ENCODE measurements at regions not wholly inside any gene's neighbourhood (a gene's known extent, or its start where the extent isn't known, plus 50 kb on each side); places are given as distances from the start of the nearest gene placed in this dataset.
"Not testable (repeated sequence)": the region's sequence is repeated elsewhere in the genome, so short reads cannot be mapped to it uniquely, and the experiment has no call there.

DNA sequence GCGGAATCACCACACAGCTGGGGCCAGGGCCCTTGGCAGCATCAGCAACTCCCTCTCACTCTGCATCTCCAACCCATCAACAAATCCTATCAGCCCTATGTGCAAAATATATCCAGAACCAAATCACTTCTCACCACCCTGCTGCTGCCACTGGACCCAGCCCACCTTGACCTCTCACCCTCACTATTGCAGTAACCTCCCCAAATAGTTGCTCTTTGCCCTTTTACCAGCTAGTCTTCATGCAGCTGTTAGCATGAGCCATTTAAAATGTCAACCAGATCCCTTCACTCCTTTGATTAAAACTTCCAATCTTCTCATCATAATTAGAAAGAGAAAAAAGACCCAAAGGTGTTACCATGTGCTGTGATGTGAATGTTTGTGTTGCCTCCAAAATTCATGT, 155.7 kb upstream of the IRF2BP2 start:
- Histone ChIP-seq H3K4me3 (ENCODE audit: low read depth, low read length) (no peak overlapping the region), H3K36me3 (replicated peaks) (no peaks in the 10 kb centered on the region), H3K27me3 (replicated peaks) (no peaks in the 10 kb centered on the region), H3K27ac (no peak overlapping the region)
- DNase-seq = no peak
- TF ChIP-seq CTCF (IDR thresholded peaks at IDR 0.05; ENCODE audit: low read depth, low read length, missing control alignments) = no peak
- in situ Hi-C loops (cut with HindIII; ENCODE audit: low pct_ligation_motif_present, low sequenced_read_pairs) = no loop called here

GRCh38 chr1:234765181-234765580, 155.2 kb upstream of the IRF2BP2 start:
- TF ChIP-seq CTCF (IDR thresholded peaks at IDR 0.05; ENCODE audit: low read depth, low read length, missing control alignments) = no peak
- H3K36me3 ChIP-seq (replicated peaks) = no peaks in the 10 kb centered on the region
- no peak overlapping the region for H3K4me3 ChIP-seq (ENCODE audit: low read depth, low read length)
- DNase-seq = no peak
- H3K27me3 ChIP-seq (replicated peaks) = no peaks in the 10 kb centered on the region
- H3K27ac ChIP-seq = no peak overlapping the region
- in situ Hi-C loops (cut with HindIII; ENCODE audit: low pct_ligation_motif_present, low sequenced_read_pairs) = no loop called here

GRCh38 chr1:234763910-234764309, 153.9 kb upstream of the IRF2BP2 start:
- H3K27me3 ChIP-seq (replicated peaks) = no peaks in the 10 kb centered on the region
- H3K36me3 ChIP-seq (replicated peaks) = no peaks in the 10 kb centered on the region
- DNase-seq = no peak
- in situ Hi-C loops (cut with HindIII; ENCODE audit: low pct_ligation_motif_present, low sequenced_read_pairs) = no loop called here
- H3K27ac ChIP-seq = no peak overlapping the region
- no peak for TF ChIP-seq CTCF (IDR thresholded peaks at IDR 0.05; ENCODE audit: low read depth, low read length, missing control alignments)
- H3K4me3 ChIP-seq (ENCODE audit: low read depth, low read length) = no peak overlapping the region

DNA sequence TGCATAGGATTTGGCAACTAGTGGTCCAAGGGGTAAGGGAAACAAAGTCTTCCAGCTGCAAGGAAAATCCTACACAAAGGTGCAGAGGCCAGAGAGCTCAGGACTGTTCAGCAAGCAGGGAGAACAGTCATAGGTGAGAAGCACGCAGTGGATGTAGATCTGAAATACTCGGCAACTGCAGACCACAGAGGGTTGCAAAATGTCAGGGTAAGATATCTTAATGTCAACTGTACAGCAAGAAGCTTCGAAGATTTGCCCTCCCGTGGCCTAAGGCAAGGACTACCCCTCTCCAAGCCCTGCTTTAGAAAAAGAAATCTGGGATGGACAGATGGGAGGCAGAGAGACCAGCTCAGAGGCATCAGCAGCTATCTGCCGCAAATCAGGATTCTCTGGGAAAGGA, 153.4 kb upstream of the IRF2BP2 start:
- H3K4me3 ChIP-seq (ENCODE audit: low read depth, low read length) = no peak overlapping the region
- no peak overlapping the region for H3K27ac ChIP-seq
- H3K36me3 ChIP-seq (replicated peaks) = no peaks in the 10 kb centered on the region
- no peak for TF ChIP-seq CTCF (IDR thresholded peaks at IDR 0.05; ENCODE audit: low read depth, low read length, missing control alignments)
- in situ Hi-C loops (cut with HindIII; ENCODE audit: low pct_ligation_motif_present, low sequenced_read_pairs) = no loop called here
- DNase-seq = no peak
- no peaks in the 10 kb centered on the region for H3K27me3 ChIP-seq (replicated peaks)

DNA sequence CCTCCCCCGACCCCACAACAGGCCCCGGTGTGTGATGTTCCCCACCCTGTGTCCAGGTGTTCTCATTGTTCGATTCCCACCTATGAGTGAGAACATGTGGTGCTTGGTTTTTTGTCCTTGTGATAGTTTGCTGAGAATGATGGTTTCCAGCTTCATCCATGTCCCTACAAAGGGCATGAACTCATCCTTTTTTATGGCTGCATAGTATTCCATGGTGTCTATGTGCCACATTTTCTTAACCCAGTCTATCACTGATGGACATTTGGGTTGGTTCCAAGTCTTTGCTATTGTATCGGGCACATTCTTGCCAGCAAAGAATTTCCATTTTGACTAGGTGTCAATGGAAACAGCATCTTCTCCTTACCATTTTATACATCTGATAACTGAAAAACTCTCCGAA, 152.1 kb upstream of the IRF2BP2 start:
- DNase-seq; H3K27me3 ChIP-seq (replicated peaks); in situ Hi-C loops (cut with HindIII; ENCODE audit: low pct_ligation_motif_present, low sequenced_read_pairs); H3K27ac ChIP-seq; H3K36me3 ChIP-seq (replicated peaks); H3K4me3 ChIP-seq (ENCODE audit: low read depth, low read length): not testable (repeated sequence)

GRCh38 chr1:234760303-234760723, 150.3 kb upstream of the IRF2BP2 start:
- Histone ChIP-seq H3K27ac (no peak overlapping the region), H3K4me3 (ENCODE audit: low read depth, low read length) (no peak overlapping the region), H3K27me3 (replicated peaks) (no peaks in the 10 kb centered on the region), H3K36me3 (replicated peaks) (no peaks in the 10 kb centered on the region)
- in situ Hi-C loops (cut with HindIII; ENCODE audit: low pct_ligation_motif_present, low sequenced_read_pairs) = no loop called here
- DNase-seq = no peak
- TF ChIP-seq CTCF (IDR thresholded peaks at IDR 0.05; ENCODE audit: low read depth, low read length, missing control alignments) = no peak

Measured in brain microvascular endothelial cell (primary cell).